ENCODE measurements at regions not wholly inside any gene's neighbourhood (a gene's known extent, or its start where the extent isn't known, plus 50 kb on each side); places are given as distances from the start of the nearest gene placed in this dataset.

GRCh38 chr13:95485045-95485517, 67.4 kb upstream of the CLDN10 start (continued):
- TF ChIP-seq ZBTB49 (CRISPR knock-in tag; IDR thresholded peaks at IDR 0.05; ENCODE audit: borderline replicate concordance), result no peak
- TF ChIP-seq HDAC3 (IDR thresholded peaks at IDR 0.05; ENCODE audit: borderline replicate concordance, partially characterized antibody), result no peak
- no peak for TF ChIP-seq ZBTB12 (CRISPR knock-in tag; IDR thresholded peaks at IDR 0.05)
- TF ChIP-seq SIX5 (IDR thresholded peaks at IDR 0.05; ENCODE audit: borderline replicate concordance in 1 of 2, insufficient read depth in 1 of 2, low read depth in 1 of 2, low read length in 2 of 2), result no peak
- no peak for TF ChIP-seq ZFP91 (CRISPR knock-in tag; IDR thresholded peaks at IDR 0.05)
- TF ChIP-seq NFE2L1 (tag; IDR thresholded peaks at IDR 0.05; ENCODE audit: borderline replicate concordance, low read depth), result no peak
- TF ChIP-seq TFAP4 (CRISPR knock-in tag; IDR thresholded peaks at IDR 0.05; ENCODE audit: borderline replicate concordance), result no peak
- TF ChIP-seq, protein P1, sequence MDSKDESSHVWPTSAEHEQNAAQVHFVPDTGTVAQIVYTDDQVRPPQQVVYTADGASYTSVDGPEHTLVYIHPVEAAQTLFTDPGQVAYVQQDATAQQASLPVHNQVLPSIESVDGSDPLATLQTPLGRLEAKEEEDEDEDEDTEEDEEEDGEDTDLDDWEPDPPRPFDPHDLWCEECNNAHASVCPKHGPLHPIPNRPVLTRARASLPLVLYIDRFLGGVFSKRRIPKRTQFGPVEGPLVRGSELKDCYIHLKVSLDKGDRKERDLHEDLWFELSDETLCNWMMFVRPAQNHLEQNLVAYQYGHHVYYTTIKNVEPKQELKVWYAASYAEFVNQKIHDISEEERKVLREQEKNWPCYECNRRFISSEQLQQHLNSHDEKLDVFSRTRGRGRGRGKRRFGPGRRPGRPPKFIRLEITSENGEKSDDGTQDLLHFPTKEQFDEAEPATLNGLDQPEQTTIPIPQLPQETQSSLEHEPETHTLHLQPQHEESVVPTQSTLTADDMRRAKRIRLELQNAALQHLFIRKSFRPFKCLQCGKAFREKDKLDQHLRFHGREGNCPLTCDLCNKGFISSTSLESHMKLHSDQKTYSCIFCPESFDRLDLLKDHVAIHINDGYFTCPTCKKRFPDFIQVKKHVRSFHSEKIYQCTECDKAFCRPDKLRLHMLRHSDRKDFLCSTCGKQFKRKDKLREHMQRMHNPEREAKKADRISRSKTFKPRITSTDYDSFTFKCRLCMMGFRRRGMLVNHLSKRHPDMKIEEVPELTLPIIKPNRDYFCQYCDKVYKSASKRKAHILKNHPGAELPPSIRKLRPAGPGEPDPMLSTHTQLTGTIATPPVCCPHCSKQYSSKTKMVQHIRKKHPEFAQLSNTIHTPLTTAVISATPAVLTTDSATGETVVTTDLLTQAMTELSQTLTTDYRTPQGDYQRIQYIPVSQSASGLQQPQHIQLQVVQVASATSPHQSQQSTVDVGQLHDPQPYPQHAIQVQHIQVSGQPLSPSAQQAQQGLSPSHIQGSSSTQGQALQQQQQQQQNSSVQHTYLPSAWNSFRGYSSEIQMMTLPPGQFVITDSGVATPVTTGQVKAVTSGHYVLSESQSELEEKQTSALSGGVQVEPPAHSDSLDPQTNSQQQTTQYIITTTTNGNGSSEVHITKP (IDR thresholded peaks at IDR 0.05; ENCODE audit: partially characterized antibody), result peak; percentile 52
- TF ChIP-seq ZBTB7A (IDR thresholded peaks at IDR 0.05; ENCODE audit: borderline replicate concordance, control insufficient read depth, low read depth, low read length), result no peak
- no peak for TF ChIP-seq FOXJ2 (tag; IDR thresholded peaks at IDR 0.05)
- TF ChIP-seq TARDBP (IDR thresholded peaks at IDR 0.05), result no peak
- TF ChIP-seq ARNT (IDR thresholded peaks at IDR 0.05), result no peak
- TF ChIP-seq ZNF174 (CRISPR knock-in tag; IDR thresholded peaks at IDR 0.05), result no peak
- TF ChIP-seq KDM5B (IDR thresholded peaks at IDR 0.05; ENCODE audit: insufficient replicate concordance, low read depth, low read length), result no peak
- TF ChIP-seq XRCC4 (IDR thresholded peaks at IDR 0.05; ENCODE audit: extremely low read depth, insufficient read depth, insufficient read length), result no peak
- TF ChIP-seq FOS (IDR thresholded peaks at IDR 0.05; ENCODE audit: extremely low read depth, insufficient read length), result no peak
- TF ChIP-seq ARID1B (IDR thresholded peaks at IDR 0.05), result peak; percentile 87
- TF ChIP-seq, protein P2, sequence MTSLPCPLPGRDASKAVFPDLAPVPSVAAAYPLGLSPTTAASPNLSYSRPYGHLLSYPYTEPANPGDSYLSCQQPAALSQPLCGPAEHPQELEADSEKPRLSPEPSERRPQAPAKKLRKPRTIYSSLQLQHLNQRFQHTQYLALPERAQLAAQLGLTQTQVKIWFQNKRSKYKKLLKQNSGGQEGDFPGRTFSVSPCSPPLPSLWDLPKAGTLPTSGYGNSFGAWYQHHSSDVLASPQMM (CRISPR knock-in tag; IDR thresholded peaks at IDR 0.05), result no peak
